Activated CD8-positive, alpha-beta T cell treated with anti-CD3 and anti-CD28 coated beads for 36 hours (primary cell): ENCODE measurements at regions not wholly inside any gene's neighbourhood (a gene's known extent, or its start where the extent isn't known, plus 50 kb on each side); places are given as distances from the start of the nearest gene placed in this dataset.

Source experiments
- ATAC-seq: fragments of 200-7000 bp; cut with Tn5 transposase; one replicate; pipeline ENCODE4 v1.10.0; 2021; ENCODE audit warnings: mild to moderate bottlenecking, moderate library complexity
- CTCF ChIA-PET: fragments of 350-600 bp; sonication (Branson Sonifier 250); formaldehyde crosslinking; loops from one replicate; lab custom pipeline; 2021; ENCODE audit warnings: antibody characterized with exemption; lab: Charles Lee
- POLR2A ChIA-PET: fragments of 350-600 bp; sonication (Branson Sonifier 250); formaldehyde crosslinking; loops from one replicate; lab custom pipeline; 2021; ENCODE audit warnings: antibody characterized with exemption; lab: Charles Lee
- DNase-seq: peaks from one replicate; pipeline ENCODE4 v3.0.0-alpha.2; 2020
- H3K27ac Mint-ChIP-seq: one replicate; pipeline ENCODE4 v1.8.0; 2021; ENCODE audit warnings: mild to moderate bottlenecking, mixed read lengths
- H3K27me3 Mint-ChIP-seq: one replicate; pipeline ENCODE4 v1.8.0; 2021; ENCODE audit warnings: mixed read lengths
- H3K36me3 Mint-ChIP-seq: one replicate; pipeline ENCODE4 v1.8.0; 2021; ENCODE audit warnings: low read depth, mixed read lengths
- H3K4me1 Mint-ChIP-seq: one replicate; pipeline ENCODE4 v1.8.0; 2021; ENCODE audit warnings: low read depth, mixed read lengths
- H3K4me3 Mint-ChIP-seq: one replicate; pipeline ENCODE4 v1.8.0; 2021; ENCODE audit warnings: mild to moderate bottlenecking, moderate library complexity, mixed read lengths
- H3K9me3 Mint-ChIP-seq: one replicate; pipeline ENCODE4 v1.8.0; 2021; ENCODE audit warnings: mixed read lengths
- CTCF ChIP-seq: fragments of 200-600 bp; IDR thresholded peaks from one replicate; pipeline ENCODE4 v1.8.0; 2022; ENCODE audit warnings: antibody characterized with exemption, mild to moderate bottlenecking
- intact Hi-C: fragments of 100-400 bp; cut with micrococcal nuclease; formaldehyde crosslinking; loops from one replicate; pipeline ENCODE4 v1.10.0; 2022

GRCh38 chr6:55678330-55679224, 99.6 kb upstream of the HMGCLL1 start:
- intact Hi-C loops = no loop called here
- no peaks in the 10 kb centered on the region for H3K4me1 Mint-ChIP-seq
- H3K4me3 Mint-ChIP-seq = no peak overlapping the region
- H3K36me3 Mint-ChIP-seq = no peaks in the 10 kb centered on the region
- no peak for TF ChIP-seq CTCF
- ChIA-PET POLR2A (interaction anchor here (0.6 kb wide), 2 partner anchors 409 to 1575 kb away, joined by 3 read pairs; no protein-coding TSS in a partner anchor), CTCF (interaction anchor here (1.1 kb wide), 1 partner anchor 10 kb away, joined by 3 read pairs; no protein-coding TSS in a partner anchor)
- no peaks in the 10 kb centered on the region for H3K27me3 Mint-ChIP-seq
- DNase-seq = no peak
- ATAC-seq = no peak
- peaks cover 7% of the 10 kb centered on the region for H3K9me3 Mint-ChIP-seq
- no peak overlapping the region for H3K27ac Mint-ChIP-seq

DNA sequence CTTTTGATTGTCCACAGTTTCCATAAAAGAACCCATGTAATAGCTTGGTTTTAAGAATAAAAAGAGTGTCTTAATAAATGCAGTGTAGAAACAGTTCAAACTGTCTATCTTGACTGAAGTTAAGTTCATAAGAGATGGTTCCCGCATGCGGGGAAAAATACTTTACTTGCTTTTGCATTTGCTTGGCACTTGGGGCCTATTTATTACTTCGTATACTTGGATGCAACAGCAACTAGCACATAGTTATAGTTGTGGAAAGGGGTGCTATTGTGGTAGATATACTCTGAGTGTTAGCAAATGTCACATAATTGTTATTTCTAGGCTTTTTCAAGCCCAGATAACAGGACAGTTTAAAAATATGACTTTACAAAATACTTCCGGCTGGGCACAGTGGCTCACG, 97.7 kb upstream of the HMGCLL1 start:
- H3K9me3 Mint-ChIP-seq = peaks cover 4% of the 10 kb centered on the region
- no peak for ATAC-seq
- no peak for TF ChIP-seq CTCF
- CTCF ChIA-PET = no interaction called here
- no peaks in the 10 kb centered on the region for H3K4me1 Mint-ChIP-seq
- H3K27ac Mint-ChIP-seq = no peak overlapping the region
- no peak overlapping the region for H3K4me3 Mint-ChIP-seq
- intact Hi-C loops = no loop called here
- no peaks in the 10 kb centered on the region for H3K36me3 Mint-ChIP-seq
- H3K27me3 Mint-ChIP-seq = no peaks in the 10 kb centered on the region
- POLR2A ChIA-PET = no interaction called here
- DNase-seq = no peak

GRCh38 chr6:55675941-55676340, 96.9 kb upstream of the HMGCLL1 start:
- DNase-seq (no peak), ATAC-seq (no peak)
- intact Hi-C loops = no loop called here
- TF ChIP-seq CTCF = no peak
- no peaks in the 10 kb centered on the region for H3K27me3 Mint-ChIP-seq
- no peaks in the 10 kb centered on the region for H3K4me1 Mint-ChIP-seq
- H3K36me3 Mint-ChIP-seq = no peaks in the 10 kb centered on the region
- peaks cover 4% of the 10 kb centered on the region for H3K9me3 Mint-ChIP-seq
- H3K4me3 Mint-ChIP-seq = no peak overlapping the region
- ChIA-PET CTCF (no interaction called here), POLR2A (no interaction called here)
- H3K27ac Mint-ChIP-seq = no peak overlapping the region

DNA sequence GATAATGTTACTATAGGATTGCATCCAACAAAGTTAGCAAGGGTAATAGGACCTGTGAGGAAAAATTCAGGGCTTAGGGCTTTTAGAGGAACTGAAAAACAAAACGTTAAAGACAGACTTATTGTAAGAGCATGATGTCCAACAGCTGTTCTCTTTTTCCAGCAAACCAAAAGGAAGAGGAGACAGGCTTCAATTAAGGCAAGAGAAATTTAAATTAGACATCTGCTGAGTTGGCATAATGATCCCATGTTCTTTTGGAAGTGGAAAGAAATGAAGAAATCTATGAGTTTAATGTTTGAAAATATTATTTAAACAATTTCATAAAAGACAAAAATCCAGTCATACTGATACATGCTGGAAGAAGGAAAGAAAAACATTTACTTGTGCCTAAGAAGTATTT, 95.7 kb upstream of the HMGCLL1 start:
- H3K4me1 Mint-ChIP-seq = no peaks in the 10 kb centered on the region
- ChIA-PET CTCF (no interaction called here), POLR2A (no interaction called here)
- H3K27me3 Mint-ChIP-seq = no peaks in the 10 kb centered on the region
- no peak for TF ChIP-seq CTCF
- peaks cover 4% of the 10 kb centered on the region for H3K9me3 Mint-ChIP-seq
- no peak for ATAC-seq
- H3K36me3 Mint-ChIP-seq = no peaks in the 10 kb centered on the region
- no peak overlapping the region for H3K4me3 Mint-ChIP-seq
- H3K27ac Mint-ChIP-seq = no peak overlapping the region
- DNase-seq = no peak
- intact Hi-C loops = no loop called here

GRCh38 chr6:55670850-55671413, 91.9 kb upstream of the HMGCLL1 start:
- Mint-ChIP-seq H3K36me3 (no peaks in the 10 kb centered on the region), H3K4me3 (no peak overlapping the region), H3K27me3 (no peaks in the 10 kb centered on the region), H3K27ac (no peak overlapping the region), H3K9me3 (peaks cover 2% of the 10 kb centered on the region), H3K4me1 (no peaks in the 10 kb centered on the region)
- no peak for TF ChIP-seq CTCF
- ChIA-PET POLR2A (no interaction called here), CTCF (no interaction called here)
- DNase-seq (no peak), ATAC-seq (no peak)
- intact Hi-C loops = no loop called here
